GM12878 (cell line): ENCODE measurements at regions not wholly inside any gene's neighbourhood (a gene's known extent, or its start where the extent isn't known, plus 50 kb on each side); places are given as distances from the start of the nearest gene placed in this dataset.

Source experiments
- ATAC-seq: fragments of 200-7000 bp; cut with Tn5 transposase; 3 replicates; pipeline ENCODE4 v1.9.1; 2020; ENCODE audit warnings: mild to moderate bottlenecking, moderate library complexity
- BruUV-seq: library from RNA; stranded (reverse); fragments of 400-500 nt; replicated peaks from 2 replicates; lab custom pipeline; 2021; lab: Mats Ljungman, UMichigan
- CTCF ChIA-PET: fragments of 300-600 bp; sonication (Branson Sonifier 250); formaldehyde crosslinking; extraction: SDS; loops from one replicate; lab custom pipeline; 2021; ENCODE audit warnings: inconsistent platforms; lab: Yijun Ruan, JAX
- POLR2A ChIA-PET: fragments of 350-600 bp; formaldehyde crosslinking; extraction: SDS; loops from one replicate; lab custom pipeline; 2021; ENCODE audit warnings: inconsistent platforms; lab: Charles Lee
- RAD21 ChIA-PET: fragments of 300-600 bp; sonication (Branson Sonifier 250); formaldehyde crosslinking; loops from one replicate; lab custom pipeline; 2023; ENCODE audit warnings: antibody characterized with exemption; ENCODE audit not compliant: unreplicated experiment; lab: Charles Lee
- SMC1A ChIA-PET: fragments of 300-600 bp; sonication (Branson Sonifier 250); formaldehyde crosslinking; loops from one replicate; lab custom pipeline; 2023; ENCODE audit not compliant: unreplicated experiment, uncharacterized antibody; lab: Charles Lee
- DNase-seq: peaks from one replicate; pipeline ENCODE4 v3.0.0-alpha.2; 2011; ENCODE audit warnings: low read depth, low spot score
- FAIRE-seq: peaks from 3 replicates; lab custom pipeline; 2011; peaks lifted over from hg19 to GRCh38; lab: Jason Lieb, UNC
- H2AFZ ChIP-seq: 2 replicates; pipeline ENCODE4 v1.6.0; 2011; ENCODE audit warnings: low read depth, low read length, control low read depth; ENCODE audit not compliant: control insufficient read depth
- H3K27ac ChIP-seq: 2 replicates; pipeline ENCODE4 v1.5.1; 2011; ENCODE audit warnings: control low read depth; ENCODE audit not compliant: control insufficient read depth, insufficient read depth
- H3K27me3 ChIP-seq, 2 experiments: replicated peaks in 1 of 2; 2 replicates each; pipeline versions ENCODE4 v1.6.0 to v1.6.1; 2011; ENCODE audit warnings: low read length in 1 of 2; ENCODE audit not compliant: control insufficient read depth in 2 of 2, insufficient read depth in 2 of 2
- H3K36me3 ChIP-seq, 2 experiments: 2 replicates each; pipeline ENCODE4 v1.5.1; 2011; ENCODE audit warnings: low read length in 1 of 2; ENCODE audit not compliant: control insufficient read depth in 2 of 2, insufficient read depth in 2 of 2
- H3K4me1 ChIP-seq: 2 replicates; pipeline ENCODE4 v1.6.1; 2011; ENCODE audit warnings: mild to moderate bottlenecking, low read length, moderate library complexity, mixed read lengths; ENCODE audit not compliant: control insufficient read depth, insufficient read depth
- H3K4me2 ChIP-seq: 2 replicates; pipeline ENCODE4 v1.6.0; 2011; ENCODE audit warnings: control low read depth; ENCODE audit not compliant: control insufficient read depth, insufficient read depth
- H3K4me3 ChIP-seq: fragments of 200-600 bp; sonication (generic); 2 replicates; pipeline ENCODE4 v1.5.1; 2016
- H3K79me2 ChIP-seq: 2 replicates; pipeline ENCODE4 v1.6.0; 2011; ENCODE audit warnings: low read length; ENCODE audit not compliant: control insufficient read depth, insufficient read depth
- H3K9ac ChIP-seq: 2 replicates; pipeline ENCODE4 v1.8.0; 2011; ENCODE audit warnings: low read length, control low read depth, mixed read lengths; ENCODE audit not compliant: control insufficient read depth, insufficient read depth
- H3K9me3 ChIP-seq: replicated peaks from 3 replicates; pipeline ENCODE4 v1.5.1; 2011; ENCODE audit warnings: mild to moderate bottlenecking, low read length; ENCODE audit not compliant: control insufficient read depth, insufficient read depth
- H4K20me1 ChIP-seq: 2 replicates; pipeline ENCODE4 v1.6.0; 2011; ENCODE audit not compliant: control insufficient read depth, insufficient read depth
- BCL11A ChIP-seq: IDR thresholded peaks from 2 replicates; pipeline ENCODE4 v1.6.1; 2011; ENCODE audit warnings: low read depth, low read length
- BHLHE40 ChIP-seq, 2 experiments: fragments of 450-650 bp in 1 of 2; IDR thresholded peaks; 2 replicates each; pipeline ENCODE4 v1.6.1; 2011 to 2017; ENCODE audit warnings: low read depth in 2 of 2, borderline replicate concordance in 1 of 2, improper control_type of control experiment in 1 of 2, low read length in 1 of 2, mild to moderate bottlenecking in 1 of 2
- BRCA1 ChIP-seq: IDR thresholded peaks from 2 replicates; pipeline ENCODE4 v1.6.1; 2011; ENCODE audit warnings: low read depth, low read length, improper control_type of control experiment
- ELK1 ChIP-seq: IDR thresholded peaks from 2 replicates; pipeline ENCODE4 v1.6.1; 2012; ENCODE audit warnings: low read depth, low read length, improper control_type of control experiment
- FOXK2 ChIP-seq: fragments of 450-650 bp; IDR thresholded peaks from 2 replicates; pipeline ENCODE4 v1.6.1; 2017; ENCODE audit warnings: mild to moderate bottlenecking, moderate library complexity
- FOXM1 ChIP-seq: IDR thresholded peaks from 2 replicates; pipeline ENCODE4 v1.6.1; 2012; ENCODE audit warnings: low read depth, mild to moderate bottlenecking, inconsistent platforms, low read length, moderate library complexity
- MTA3 ChIP-seq: IDR thresholded peaks from 2 replicates; pipeline ENCODE4 v1.6.1; 2012; ENCODE audit warnings: low read length, inconsistent platforms, borderline replicate concordance
- MXI1 ChIP-seq: fragments of 150-350 bp; IDR thresholded peaks from 2 replicates; pipeline ENCODE4 v1.6.1; 2011; ENCODE audit warnings: low read depth, mild to moderate bottlenecking, inconsistent platforms, low read length, improper control_type of control experiment
- NBN ChIP-seq: fragments of 450-650 bp; IDR thresholded peaks from 2 replicates; pipeline ENCODE4 v1.6.1; 2016
- NR2C1 ChIP-seq: fragments of 450-650 bp; IDR thresholded peaks from 2 replicates; pipeline ENCODE4 v1.6.1; 2017; ENCODE audit warnings: antibody characterized with exemption, mild to moderate bottlenecking, moderate library complexity
- NR2C2 ChIP-seq: IDR thresholded peaks from 2 replicates; pipeline ENCODE4 v1.6.1; 2011; ENCODE audit warnings: borderline replicate concordance, low read depth; ENCODE audit not compliant: control insufficient read depth, insufficient read length
- PAX5 ChIP-seq: IDR thresholded peaks from 2 replicates; pipeline ENCODE4 v1.6.1; 2011; ENCODE audit warnings: low read depth, low read length, borderline replicate concordance
- PAX8 ChIP-seq: fragments of 450-650 bp; IDR thresholded peaks from 2 replicates; pipeline ENCODE4 v1.6.1; 2017; ENCODE audit warnings: mild to moderate bottlenecking, moderate library complexity
- SMAD5 ChIP-seq: IDR thresholded peaks from 2 replicates; pipeline ENCODE4 v1.6.1; 2016; ENCODE audit warnings: antibody characterized with exemption, low read depth
- SRF ChIP-seq, 2 experiments: IDR thresholded peaks; 2 replicates each; pipeline ENCODE4 v1.6.1; 2011; ENCODE audit warnings: low read depth in 2 of 2, low read length in 2 of 2, mild to moderate bottlenecking in 1 of 2, moderate library complexity in 1 of 2
- TAF1 ChIP-seq: IDR thresholded peaks from 2 replicates; pipeline ENCODE4 v1.6.1; 2011; ENCODE audit warnings: mild to moderate bottlenecking, low read depth, low read length, borderline replicate concordance
- ZNF592 ChIP-seq: fragments of 450-650 bp; IDR thresholded peaks from 2 replicates; pipeline ENCODE4 v1.6.1; 2017; ENCODE audit warnings: mild to moderate bottlenecking, moderate library complexity
- WGBS: methylation state at CpG from one replicate; pipeline ENCODE4 v1.1.6; 2016; ENCODE audit warnings: low lambda C conversion rate; ENCODE audit not compliant: insufficient replicate concordance, insufficient coverage; ENCODE audit errors: missing lambda C conversion rate; 5-methylcytosine and 5-hydroxymethylcytosine counted together
- in situ Hi-C: fragments of 300-500 bp; cut with MboI; formaldehyde crosslinking; loops from 9 replicates; pipeline ENCODE4 v1.14.3; 2018; ENCODE audit warnings: mixed read lengths
- intact Hi-C: fragments of 100-400 bp; cut with micrococcal nuclease; formaldehyde crosslinking; loops from one replicate; pipeline ENCODE4 v1.14.2; 2022; ENCODE audit not compliant: unreplicated experiment

DNA sequence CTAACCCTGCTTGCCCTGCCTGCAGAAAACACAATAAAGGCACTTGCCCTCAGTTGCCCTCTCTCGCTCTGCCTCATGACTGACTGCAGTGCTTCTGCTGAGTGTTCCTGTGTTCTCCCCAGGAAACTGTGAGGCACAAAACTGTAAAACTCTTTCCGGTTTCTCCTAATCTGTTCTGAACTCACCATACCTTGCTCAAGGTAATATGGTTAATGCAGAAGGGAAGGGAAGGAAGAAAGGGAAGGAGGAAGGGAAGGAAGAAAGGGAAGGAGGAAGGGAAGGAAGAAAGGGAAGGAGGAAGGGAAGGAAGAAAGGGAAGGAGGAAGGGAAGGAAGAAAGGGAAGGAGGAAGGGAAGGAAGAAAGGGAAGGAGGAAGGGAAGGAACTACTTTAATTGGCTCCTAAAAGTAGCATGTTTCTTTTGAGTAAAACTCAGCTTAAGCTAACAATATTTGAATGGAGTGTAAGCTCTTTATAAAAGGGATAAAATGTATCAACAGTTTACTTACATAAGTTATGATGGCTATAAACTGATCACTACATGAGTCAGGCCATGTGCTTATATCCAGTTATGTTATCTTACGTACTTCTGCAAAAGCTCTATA is 334.0 kb upstream of the CLEC14A start:
- RAD21 ChIA-PET, result no interaction called here
- no peak for ATAC-seq
- POLR2A ChIA-PET, result interaction anchor here (0.7 kb wide), 1 partner anchor 1123 kb away, joined by 3 read pairs; no protein-coding TSS in a partner anchor
- H3K4me3 ChIP-seq, result no peak overlapping the region
- no peaks in the 10 kb centered on the region for H3K9me3 ChIP-seq
- H3K36me3 ChIP-seq, result no peaks in the 10 kb centered on the region
- H3K27ac ChIP-seq, result no peak overlapping the region
- no TSS peak for BruUV-seq
- no peaks in the 10 kb centered on the region for H4K20me1 ChIP-seq
- H3K4me1 ChIP-seq, result no peaks in the 10 kb centered on the region
- no peak overlapping the region for H2AFZ ChIP-seq
- no peak for FAIRE-seq
- DNase-seq, result no peak
- no peak overlapping the region for H3K9ac ChIP-seq
- TF ChIP-seq SMAD5 (no peak), MTA3 (no peak), PAX8 (no peak), NBN (no peak), PAX5 (no peak), MXI1 (no peak), BHLHE40 (IDR thresholded peaks at IDR 0.05; ENCODE audit: borderline replicate concordance in 1 of 2, low read depth in 2 of 2, low read length in 1 of 2) (no peak), TAF1 (no peak), ZNF592 (no peak), SRF (IDR thresholded peaks at IDR 0.05; ENCODE audit: low read depth in 2 of 2, low read length in 2 of 2) (no peak), FOXM1 (no peak), BCL11A (no peak), BRCA1 (no peak), FOXK2 (no peak), ELK1 (no peak), NR2C1 (no peak), NR2C2 (no peak)
- CTCF ChIA-PET, result interaction anchor here (0.6 kb wide), 1 partner anchor 198 kb away, joined by 4 read pairs; no protein-coding TSS in a partner anchor
- SMC1A ChIA-PET, result interaction anchor here (1.1 kb wide), 1 partner anchor 57 kb away, joined by 3 read pairs; no protein-coding TSS in a partner anchor
- in situ Hi-C loops (no loop called here), intact Hi-C loops (no loop called here)
- no peak overlapping the region for H3K4me2 ChIP-seq
- no peaks in the 10 kb centered on the region for H3K79me2 ChIP-seq
- no peaks in the 10 kb centered on the region for H3K27me3 ChIP-seq
- 12% methylated on average over 3 of the region's 3 CpGs for WGBS
